HG03565 (cell line): ENCODE measurements at regions not wholly inside any gene's neighbourhood (a gene's known extent, or its start where the extent isn't known, plus 50 kb on each side); places are given as distances from the start of the nearest gene placed in this dataset.

Source experiments
- ATAC-seq: cut with Tn5 transposase; IDR thresholded peaks from one replicate; pipeline ENCODE4 v1.9.1; 2021; ENCODE audit warnings: mild to moderate bottlenecking, moderate library complexity; ENCODE audit not compliant: unreplicated experiment

GRCh38 chr1:198472997-198473396 lies 67.5 kb downstream of the ATP6V1G3 start:
- ATAC-seq, result no peak

DNA sequence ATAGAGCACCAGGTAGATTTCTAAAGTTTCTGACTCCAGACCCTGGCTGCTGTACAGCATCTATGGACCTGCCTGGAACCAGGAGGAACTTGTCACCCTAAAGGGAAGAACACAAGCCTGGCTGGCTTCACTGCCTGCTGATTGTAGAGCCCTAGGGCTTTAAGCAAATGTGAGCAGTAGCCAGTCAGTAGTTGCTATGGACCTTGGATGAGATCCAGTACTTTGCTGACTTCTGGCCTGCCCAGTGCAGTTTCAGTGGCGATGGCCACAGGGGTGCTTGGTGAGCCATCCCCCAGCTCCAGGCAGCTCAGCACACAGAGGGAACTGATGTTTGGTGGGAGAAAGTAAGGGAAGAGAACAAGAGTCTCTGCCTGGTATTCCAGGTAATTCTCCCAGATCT lies 68.4 kb downstream of the ATP6V1G3 start:
- ATAC-seq, result no peak

GRCh38 chr1:198467907-198468306 lies 72.6 kb downstream of the ATP6V1G3 start:
- no peak for ATAC-seq

DNA sequence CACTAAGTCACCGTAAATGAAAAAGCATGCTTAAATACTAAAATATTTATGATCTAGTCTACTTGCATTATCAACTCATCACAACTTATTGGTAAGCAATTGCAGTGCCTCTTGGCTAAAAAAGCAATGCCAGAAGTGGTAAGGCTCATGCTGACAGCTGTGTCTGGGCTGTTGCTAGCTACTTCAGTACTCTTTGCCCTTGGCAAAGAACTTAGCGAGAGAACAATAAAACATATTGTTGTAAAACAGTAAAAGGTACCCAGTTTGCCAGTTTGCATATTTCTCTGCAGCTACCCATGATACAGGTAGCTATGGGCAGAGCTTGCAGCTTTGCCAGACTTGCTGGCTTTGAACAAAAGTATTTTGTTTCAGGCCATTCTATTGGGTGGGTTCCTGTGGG lies 73.1 kb downstream of the ATP6V1G3 start:
- no peak for ATAC-seq

GRCh38 chr1:198465201-198466144 lies 75.0 kb downstream of the ATP6V1G3 start:
- peak; percentile 72 for ATAC-seq

DNA sequence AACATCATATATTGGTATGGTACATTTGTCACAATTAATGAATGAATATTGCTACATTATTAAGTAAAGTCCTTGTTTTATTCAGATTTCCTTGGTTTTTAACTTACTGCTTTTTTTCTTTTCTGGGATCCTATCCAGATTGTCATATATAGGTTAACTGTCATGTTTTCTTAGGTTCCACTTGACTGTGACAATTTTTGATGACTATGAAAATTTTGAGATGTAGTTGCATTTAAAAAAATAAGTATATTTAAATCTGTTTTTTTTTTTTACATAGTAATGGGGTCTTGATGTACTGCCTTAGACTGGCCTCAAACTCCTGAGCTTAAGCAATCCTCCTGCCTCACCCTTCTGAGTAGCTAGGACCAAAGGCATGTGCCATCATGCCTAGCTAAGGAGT lies 76.8 kb downstream of the ATP6V1G3 start:
- ATAC-seq, result no peak

DNA sequence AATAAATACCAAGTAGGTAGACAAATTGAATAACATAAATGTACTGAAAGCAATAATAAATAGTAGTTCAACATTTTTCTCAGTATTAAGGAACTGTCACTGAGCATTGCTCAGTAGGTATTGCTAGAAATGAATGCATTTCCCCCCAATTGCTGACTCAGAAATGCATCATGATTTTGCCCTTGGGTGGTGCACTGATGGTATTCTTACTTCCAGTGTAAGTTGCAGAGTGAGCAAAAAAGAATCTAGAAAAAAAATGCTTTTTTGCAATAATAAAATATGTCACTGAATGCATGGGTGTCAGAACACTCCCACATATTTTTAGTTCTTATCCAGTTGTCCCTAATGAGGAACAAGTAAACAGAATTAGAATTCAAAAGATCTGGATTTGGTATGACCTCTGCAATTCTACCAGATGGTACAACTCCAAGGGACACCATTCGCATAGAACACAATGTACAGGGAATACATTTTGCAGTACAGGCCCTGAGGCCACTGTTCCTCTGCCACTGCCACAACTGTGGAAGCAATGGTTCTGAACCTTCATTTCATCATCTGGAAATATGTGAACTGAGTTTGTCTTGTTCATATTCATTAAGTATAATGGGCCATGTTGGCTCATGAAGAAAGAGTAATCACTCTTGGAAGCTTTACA lies 78.0 kb downstream of the ATP6V1G3 start:
- ATAC-seq, result no peak

DNA sequence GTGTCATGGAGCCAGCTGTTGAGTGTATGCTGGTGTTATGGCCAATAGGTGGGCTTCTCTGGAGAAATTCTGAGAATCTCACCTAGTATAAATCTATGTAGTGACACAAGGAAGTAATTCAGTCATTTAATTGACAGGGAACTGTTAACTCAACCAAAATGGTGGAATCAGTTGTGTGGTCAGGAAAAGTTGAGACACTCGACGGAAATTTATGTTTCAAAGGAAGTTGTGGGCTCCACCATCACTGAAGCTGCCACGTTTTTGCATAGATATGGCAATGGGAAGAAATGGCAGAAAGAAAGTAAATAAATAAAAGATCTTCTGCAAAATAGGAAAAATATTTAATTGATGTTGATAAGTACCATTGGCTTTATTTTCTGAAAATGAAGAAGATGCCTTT lies 84.5 kb downstream of the ATP6V1G3 start:
- ATAC-seq, result no peak

GRCh38 chr1:198449727-198450433 lies 90.6 kb downstream of the ATP6V1G3 start:
- no peak for ATAC-seq

- ATAC-seq, result no peak
Measured at GRCh38 chr1:198449261-198449660, 91.2 kb downstream of the ATP6V1G3 start.

DNA sequence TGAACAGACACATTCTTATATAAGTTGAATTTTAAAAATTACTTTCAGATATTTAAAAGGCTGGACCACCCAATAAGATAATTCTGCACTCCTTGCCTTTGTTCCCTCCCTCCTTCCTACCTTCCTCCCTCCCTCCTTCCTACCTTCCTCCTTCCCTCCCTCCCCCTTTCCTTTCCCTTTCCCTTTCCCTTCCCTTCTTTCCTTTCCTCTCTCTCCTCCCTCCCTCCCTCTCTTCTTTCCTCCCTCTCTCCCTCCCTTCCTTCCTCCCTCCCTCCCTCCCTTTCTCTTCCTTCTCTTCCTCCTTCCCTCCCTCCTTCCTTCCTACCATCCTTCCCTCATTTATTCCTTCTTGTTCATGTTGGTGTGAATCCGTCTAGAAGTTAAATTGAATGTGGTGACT lies 93.0 kb downstream of the ATP6V1G3 start:
- no peak for ATAC-seq

GRCh38 chr1:198445872-198446271 lies 94.6 kb downstream of the ATP6V1G3 start:
- no peak for ATAC-seq

DNA sequence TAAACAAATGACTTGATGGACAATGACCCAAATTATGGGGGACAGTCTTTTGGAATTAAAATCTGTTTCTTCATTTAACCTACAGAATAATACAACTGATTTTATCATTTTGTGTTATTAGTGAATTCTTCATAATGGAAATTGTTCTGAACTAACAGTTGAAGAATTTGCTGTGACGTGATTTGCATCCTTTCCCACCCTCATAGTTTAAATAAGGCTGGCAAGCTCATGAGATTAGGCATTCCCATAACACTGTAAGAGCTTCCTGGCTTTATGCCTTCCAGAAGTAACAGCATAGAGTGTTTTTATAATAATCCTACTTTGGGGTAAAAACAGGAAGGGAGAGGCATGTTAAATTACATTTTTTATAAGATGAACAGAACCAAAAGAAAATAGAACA lies 95.7 kb downstream of the ATP6V1G3 start:
- ATAC-seq, result no peak

DNA sequence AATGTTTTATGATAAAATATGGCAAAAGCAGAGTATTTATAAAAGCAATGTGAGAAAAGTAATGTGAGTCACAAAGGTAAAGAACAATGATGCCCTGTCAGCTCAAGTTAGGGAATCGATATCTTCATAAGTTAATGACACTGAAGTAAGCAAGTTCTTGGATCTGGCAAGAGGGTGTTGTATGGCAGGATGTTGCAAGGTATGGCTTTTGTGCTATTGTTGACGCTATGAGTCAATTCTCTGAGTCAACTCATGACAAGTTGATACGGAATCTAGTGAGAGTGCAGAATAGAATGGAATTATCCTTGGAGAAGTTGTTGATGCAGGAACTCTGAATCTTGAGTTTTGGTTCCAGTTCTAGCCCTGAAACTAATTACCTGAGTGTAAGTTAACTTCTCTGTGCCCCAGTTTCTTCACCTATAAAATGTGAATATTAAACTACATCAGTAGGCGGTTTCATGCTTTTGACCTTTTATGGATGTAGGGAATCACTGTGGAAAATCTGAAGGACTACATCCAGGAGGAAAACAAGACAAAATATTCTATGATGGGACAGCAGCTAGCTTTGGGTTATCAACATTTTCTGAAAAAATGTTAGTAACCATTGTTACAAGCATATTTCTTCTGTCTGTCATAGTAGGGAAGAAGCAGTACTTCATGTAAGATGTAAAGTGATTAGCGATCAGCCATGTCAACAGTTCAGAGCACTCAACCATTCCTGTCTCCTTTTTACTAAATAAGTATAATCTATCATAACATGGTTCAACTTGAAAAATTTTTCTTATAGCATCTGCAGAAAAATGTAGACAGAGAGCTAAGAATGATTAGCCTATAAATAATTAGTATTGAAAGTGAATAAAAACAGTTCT lies 96.9 kb downstream of the ATP6V1G3 start:
- no peak for ATAC-seq

DNA sequence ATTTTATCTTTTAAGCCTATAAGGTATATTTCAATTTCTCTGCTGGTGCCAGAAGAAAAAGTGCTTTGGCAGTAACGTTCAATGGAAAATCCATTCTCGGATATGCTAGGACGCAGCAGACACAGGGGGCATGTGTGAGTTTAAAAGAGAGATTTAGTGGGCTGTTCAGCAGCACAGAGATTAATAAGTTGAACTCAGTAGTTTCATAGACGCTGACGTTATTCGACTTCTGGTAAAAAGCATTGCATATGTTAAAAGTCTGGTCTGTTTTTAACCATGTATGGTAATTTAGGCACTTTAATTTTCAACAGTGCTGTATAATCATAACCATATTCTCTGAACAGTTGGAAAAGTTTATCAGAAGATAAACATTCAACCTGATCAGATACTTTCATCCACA lies 99.6 kb downstream of the ATP6V1G3 start:
- no peak for ATAC-seq

- no peak for ATAC-seq
Measured at GRCh38 chr1:198437332-198437731, 103.1 kb downstream of the ATP6V1G3 start.

GRCh38 chr1:198436276-198436675 lies 104.2 kb downstream of the ATP6V1G3 start:
- ATAC-seq, result no peak

DNA sequence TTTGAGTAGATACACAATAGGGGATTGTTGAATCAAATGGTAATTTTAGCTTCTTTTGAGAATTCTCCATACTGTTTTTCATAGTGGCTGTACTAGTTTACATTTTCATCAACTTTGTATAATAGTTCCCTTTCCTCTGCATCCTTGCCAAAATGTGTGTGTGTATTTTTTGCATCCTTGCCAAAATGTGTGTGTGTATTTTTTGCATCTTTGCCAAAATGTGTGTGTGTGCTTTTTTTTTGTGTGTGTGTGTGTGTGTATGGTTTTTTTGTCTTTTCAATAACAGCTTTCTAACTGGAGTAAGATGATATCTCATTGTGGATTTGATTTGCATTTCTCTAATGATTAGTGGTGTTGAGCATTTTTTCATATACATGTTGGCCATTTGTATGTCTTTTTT lies 105.4 kb downstream of the ATP6V1G3 start:
- ATAC-seq, result no peak

DNA sequence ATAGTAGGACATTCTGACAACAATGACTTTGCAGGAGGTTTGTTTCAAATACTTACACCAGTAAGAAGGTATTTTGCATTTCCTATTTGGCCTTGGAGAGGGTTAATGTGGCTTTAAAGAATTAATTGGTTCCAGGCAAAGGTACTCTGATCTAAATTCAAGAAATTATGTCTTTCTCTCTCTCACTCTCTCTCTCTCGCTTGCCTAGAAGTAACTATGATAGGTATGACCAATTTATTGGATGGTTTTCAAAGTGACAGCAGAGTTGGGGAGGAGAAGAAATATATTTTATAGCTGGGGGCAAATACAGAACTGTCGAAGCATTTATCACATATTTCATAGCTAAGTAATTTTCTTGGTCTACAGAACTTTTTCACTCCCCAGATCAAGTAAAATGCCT lies 116.0 kb downstream of the ATP6V1G3 start:
- ATAC-seq, result no peak

- ATAC-seq, result no peak
Measured at GRCh38 chr1:198423673-198424072, 116.8 kb downstream of the ATP6V1G3 start.

GRCh38 chr1:198417039-198417438 lies 123.4 kb downstream of the ATP6V1G3 start:
- no peak for ATAC-seq
